Fibroblast of villous mesenchyme (primary cell): ENCODE measurements at regions not wholly inside any gene's neighbourhood (a gene's known extent, or its start where the extent isn't known, plus 50 kb on each side); places are given as distances from the start of the nearest gene placed in this dataset.

Experiments
- DNase-seq: peaks from one replicate; pipeline ENCODE4 v3.0.0-alpha.2; 2010; ENCODE audit warnings: low read depth
- H3K4me3 ChIP-seq: 2 replicates; pipeline ENCODE4 v1.5.1; 2011; ENCODE audit warnings: low read depth, mild to moderate bottlenecking, low read length
- TF ChIP-seq, protein P1 (sequence below): IDR thresholded peaks from 2 replicates; pipeline ENCODE4 v1.5.1; 2012; ENCODE audit warnings: low read depth, mild to moderate bottlenecking, low read length; ENCODE audit not compliant: insufficient read depth

DNA sequence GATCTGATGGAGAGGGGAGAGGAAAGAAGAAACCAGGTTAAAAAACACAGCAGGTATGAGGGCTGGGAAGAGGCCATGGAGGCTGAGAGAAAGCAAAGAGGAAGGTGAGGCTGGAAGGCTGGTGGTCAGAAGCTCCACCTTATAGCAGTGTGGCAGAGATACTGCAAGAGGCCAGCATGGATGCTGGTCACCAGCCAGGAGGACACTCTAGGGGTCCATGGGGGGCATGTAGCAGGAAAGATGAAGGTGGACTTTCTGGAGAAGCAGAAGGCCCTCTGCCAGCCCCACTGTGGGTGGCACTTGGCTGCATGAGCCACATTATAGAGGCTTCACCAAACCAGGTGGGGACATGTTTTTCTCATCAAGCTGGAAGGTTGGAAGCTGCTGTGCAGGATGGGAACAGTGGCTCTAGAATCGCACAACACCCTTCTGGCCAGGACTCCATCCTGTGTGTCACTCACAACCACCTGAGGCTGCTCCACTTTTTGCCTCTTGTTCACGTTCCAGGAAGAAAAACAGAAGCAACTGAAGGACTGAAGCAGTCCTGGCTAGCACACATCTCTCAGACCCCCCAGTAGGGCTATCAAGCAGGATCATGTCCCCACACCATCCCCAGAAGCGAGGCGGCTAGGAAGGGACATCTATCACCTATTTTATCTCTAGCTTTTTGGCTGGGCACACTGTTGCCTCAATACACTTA, 587.5 kb upstream of the MGMT start:
- TF ChIP-seq, protein P1, sequence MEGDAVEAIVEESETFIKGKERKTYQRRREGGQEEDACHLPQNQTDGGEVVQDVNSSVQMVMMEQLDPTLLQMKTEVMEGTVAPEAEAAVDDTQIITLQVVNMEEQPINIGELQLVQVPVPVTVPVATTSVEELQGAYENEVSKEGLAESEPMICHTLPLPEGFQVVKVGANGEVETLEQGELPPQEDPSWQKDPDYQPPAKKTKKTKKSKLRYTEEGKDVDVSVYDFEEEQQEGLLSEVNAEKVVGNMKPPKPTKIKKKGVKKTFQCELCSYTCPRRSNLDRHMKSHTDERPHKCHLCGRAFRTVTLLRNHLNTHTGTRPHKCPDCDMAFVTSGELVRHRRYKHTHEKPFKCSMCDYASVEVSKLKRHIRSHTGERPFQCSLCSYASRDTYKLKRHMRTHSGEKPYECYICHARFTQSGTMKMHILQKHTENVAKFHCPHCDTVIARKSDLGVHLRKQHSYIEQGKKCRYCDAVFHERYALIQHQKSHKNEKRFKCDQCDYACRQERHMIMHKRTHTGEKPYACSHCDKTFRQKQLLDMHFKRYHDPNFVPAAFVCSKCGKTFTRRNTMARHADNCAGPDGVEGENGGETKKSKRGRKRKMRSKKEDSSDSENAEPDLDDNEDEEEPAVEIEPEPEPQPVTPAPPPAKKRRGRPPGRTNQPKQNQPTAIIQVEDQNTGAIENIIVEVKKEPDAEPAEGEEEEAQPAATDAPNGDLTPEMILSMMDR: no peak
- no peak for DNase-seq
- H3K4me3 ChIP-seq: no peak overlapping the region

GRCh38 chr10:128880159-128880725, 586.8 kb upstream of the MGMT start:
- TF ChIP-seq, protein P1: no peak
- H3K4me3 ChIP-seq: no peak overlapping the region
- DNase-seq: no peak

DNA sequence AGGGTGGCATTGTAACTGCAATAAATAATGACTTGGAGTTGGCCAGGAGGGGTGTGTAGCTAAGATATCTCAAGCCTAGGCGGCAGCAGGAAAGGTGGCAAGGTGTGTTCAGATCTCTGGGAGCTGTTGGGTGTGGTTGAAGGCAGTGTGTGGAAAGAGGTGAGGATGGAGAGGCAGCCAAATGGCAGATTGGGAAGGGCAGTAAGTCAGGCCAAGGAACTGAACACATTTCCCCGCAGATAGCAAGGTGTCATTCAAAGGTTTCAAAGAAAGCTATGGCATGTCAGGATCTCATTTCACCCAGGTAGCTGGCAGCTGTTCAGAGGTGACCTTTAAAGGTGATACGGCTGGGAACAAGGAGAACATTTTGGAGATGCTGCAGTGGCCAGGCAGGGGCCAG, 586.0 kb upstream of the MGMT start:
- TF ChIP-seq, protein P1: no peak
- no peak for DNase-seq
- no peak overlapping the region for H3K4me3 ChIP-seq

GRCh38 chr10:128883231-128884032, 583.6 kb upstream of the MGMT start:
- H3K4me3 ChIP-seq: no peak overlapping the region
- DNase-seq: no peak
- TF ChIP-seq, protein P1: no peak

- no peak for DNase-seq
- no peak overlapping the region for H3K4me3 ChIP-seq
- TF ChIP-seq, protein P1: no peak
These were observed 583.0 kb upstream of the MGMT start for GRCh38 chr10:128884033-128884425.

- H3K4me3 ChIP-seq: no peak overlapping the region
- DNase-seq: no peak
- TF ChIP-seq, protein P1: no peak
These were observed 582.5 kb upstream of the MGMT start for GRCh38 chr10:128884496-128885072.
